NCI-H2196 (cell line): ENCODE measurements at regions not wholly inside any gene's neighbourhood (a gene's known extent, or its start where the extent isn't known, plus 50 kb on each side); places are given as distances from the start of the nearest gene placed in this dataset.

ENCODE experiments used
- DNase-seq: peaks from one replicate; lab custom pipeline; 2025; ENCODE audit not compliant: unreplicated experiment; lab: John Stamatoyannopoulos, UW

DNA sequence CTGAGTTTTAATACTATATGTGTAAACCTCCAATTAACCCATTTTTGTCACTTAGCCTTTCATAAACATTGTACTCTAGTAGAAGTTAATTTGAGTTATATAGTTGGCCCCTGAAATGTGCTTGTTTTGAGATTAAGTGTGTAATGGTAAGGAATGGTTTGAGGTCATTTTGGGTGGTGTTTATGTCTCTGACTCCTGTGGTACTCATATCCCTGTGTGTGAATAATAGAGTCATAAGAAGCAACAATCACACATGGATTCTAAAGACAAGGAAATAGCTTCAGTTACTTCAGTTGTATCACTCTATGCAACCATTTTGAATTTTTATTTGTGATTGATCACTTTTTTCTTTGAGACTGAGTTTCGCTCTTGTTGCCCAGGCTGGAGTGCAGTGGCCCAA lies 408.5 kb downstream of the MFSD1 start:
- DNase-seq: no peak

DNA sequence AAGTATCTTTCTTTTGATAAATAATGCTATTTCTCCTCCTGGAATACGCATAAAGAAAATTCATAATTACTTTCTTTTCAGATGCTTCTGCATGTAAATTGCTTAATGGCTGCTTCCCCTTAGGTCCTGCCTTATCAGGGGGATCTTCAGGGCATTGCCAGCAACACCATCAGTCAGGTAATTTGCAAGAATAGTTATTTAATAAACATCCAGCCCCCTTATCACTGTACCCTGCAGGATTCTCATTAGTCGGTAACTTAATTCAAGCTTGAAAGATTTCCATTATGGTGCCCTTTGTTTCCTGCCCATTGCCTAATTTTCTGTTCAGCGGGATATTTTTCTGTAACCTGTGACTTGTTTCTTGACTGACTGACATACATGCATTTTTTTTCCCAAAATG lies 414.5 kb downstream of the MFSD1 start:
- DNase-seq: no peak

DNA sequence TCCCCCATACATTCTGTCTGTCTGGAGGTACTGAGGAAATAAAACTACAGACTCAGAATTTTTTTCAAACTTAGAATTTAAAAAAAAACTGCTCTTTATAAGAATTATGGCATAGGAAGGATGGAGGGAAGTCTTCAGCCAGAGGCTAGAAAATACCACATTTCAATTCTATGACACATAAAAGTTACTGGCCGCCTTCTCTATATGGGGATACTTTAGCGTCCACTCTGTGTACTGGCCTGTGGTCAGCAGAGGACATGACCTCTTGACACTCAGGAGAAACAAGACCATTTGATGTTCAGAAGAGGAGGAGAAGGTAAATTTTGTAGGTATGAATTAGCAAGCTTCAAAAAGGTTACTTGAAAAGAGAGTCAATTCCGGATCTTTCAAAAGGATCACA lies 417.4 kb downstream of the MFSD1 start:
- DNase-seq: no peak

DNA sequence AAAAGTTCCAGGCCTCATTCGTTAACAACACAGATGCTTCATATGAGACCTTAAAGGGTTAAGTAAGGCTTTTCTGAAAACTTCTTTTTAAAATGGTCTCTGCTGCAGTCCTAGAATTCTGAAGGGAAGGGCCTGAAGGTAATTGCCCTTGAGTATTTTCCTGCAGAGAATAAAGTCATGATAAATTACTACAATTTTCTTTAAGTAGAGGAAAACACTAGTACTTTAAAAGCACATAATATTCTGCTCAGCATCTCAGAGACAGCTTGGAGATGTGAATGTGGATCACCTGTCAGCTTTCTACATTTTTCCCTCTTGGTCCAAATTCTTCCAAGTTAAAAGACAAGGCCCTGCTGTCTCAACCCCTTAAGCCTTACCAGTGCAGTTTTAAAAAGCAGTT lies 419.5 kb downstream of the MFSD1 start:
- DNase-seq: no peak

DNA sequence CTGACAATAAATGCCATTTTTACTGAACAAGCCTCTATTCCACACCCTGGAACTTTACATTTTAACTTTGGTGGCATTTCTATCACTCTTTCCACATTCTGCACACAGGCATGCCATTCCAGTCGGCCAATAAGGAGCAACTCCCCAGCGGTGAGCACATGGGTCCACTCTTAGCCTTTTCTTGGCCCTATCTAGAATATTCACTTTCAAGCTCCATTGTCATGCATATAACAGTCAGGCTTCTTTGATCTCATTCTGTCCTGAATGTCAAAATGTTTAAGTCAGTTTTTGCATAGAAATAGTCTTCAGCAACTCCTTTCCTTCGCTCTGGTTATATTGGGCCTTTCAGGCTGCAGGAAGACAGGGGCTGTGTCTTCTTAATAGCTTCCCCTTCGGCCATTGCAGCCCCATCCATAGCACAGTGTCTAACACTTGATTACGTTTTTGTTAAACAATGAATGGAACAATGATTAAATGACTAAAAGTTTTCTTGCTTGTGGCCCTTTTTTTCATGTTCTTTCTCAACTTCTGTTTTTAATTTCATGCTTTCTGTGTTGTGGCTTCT lies 427.3 kb downstream of the MFSD1 start:
- DNase-seq: no peak

DNA sequence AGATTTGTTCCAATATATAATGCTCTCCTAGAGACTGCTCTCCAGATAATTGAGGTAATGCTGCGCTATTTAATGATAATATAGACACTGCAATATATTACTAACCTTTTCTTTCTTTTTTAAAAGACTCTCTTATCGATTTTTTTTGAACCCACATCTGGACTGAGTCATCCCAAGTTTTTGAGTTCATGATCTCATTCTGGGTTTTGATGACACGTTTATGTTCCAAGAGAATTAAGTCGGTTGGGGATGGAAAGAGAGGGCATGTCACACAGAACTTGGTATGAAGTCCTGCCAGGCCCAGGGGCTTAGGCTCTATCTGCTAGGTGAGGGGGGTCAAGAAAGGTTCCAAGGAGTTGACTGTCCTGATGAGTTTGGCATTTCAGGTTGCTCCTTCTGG lies 431.1 kb downstream of the MFSD1 start:
- DNase-seq: no peak

DNA sequence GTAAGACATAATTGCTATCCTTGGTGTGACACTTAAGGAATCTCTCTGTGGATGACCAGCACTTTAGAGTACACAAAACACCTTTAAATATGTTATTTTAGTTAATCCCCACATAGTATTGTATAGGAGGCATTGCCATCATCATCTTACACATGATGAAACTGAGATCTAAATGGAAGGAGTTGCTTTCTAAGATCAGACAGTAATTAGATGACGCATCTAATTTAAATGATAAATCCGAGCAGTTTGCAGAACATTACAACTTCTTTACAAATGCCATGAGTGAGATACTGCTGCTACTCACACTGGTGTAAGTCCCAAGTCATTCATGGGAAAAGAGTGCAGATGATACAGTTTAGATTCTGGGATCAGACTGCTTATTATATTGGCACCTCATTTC lies 431.9 kb downstream of the MFSD1 start:
- DNase-seq: no peak

DNA sequence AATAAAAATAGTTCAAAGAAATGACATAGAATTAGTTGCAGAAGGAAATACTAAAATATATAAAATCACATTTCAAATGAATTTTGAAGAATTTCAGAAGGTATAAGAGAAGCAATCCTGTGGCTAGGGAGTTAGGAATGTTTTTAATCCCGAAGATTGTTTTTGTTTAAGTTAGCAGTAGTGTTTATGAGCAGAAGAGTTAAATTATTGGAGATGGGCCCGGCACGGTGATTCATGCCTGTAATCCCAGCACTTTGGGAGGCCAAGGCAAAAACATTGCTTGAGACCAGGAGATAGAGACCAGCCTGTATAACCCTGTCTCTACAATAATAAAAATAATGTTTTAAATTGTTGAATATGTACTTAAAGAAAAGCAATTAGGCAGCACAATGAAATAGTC lies 432.5 kb downstream of the MFSD1 start:
- DNase-seq: no peak

DNA sequence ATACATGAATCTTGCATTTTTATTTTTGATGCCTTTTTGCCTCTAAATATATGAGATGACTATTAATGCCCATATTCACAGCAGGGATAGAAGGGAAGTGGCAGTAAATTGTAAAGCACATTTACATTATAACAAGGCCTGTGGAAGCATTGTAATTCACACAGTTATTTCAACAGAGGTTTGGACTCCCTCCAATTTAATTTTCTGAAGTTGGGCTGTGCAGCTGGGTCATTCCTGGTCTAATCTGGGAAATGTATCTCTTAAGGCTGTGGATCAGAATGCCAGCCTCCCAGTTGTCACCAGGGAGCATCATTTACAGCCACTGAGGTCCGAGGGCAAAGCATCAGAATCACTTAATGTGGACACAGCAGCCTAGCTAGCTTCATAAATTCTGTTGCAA lies 434.5 kb downstream of the MFSD1 start:
- no peak for DNase-seq

DNA sequence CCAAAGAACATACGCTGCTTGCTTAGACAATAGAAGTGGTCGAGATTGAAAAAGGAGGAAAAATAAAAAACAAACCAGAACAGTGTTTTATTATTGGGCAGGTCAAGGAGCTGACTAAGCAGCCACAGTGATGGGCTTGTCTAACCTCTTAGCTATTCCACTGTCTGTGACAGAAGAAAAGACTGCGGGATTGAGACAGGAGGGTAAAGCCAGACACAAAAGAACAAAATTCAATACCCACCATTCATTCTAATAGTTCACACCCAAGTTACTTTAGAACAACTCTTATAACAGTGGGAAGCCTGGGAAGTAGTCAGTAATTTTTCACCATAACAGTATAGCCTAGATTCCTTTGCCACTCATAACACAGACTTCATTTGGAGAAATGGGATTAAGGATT lies 435.4 kb downstream of the MFSD1 start:
- no peak for DNase-seq

DNA sequence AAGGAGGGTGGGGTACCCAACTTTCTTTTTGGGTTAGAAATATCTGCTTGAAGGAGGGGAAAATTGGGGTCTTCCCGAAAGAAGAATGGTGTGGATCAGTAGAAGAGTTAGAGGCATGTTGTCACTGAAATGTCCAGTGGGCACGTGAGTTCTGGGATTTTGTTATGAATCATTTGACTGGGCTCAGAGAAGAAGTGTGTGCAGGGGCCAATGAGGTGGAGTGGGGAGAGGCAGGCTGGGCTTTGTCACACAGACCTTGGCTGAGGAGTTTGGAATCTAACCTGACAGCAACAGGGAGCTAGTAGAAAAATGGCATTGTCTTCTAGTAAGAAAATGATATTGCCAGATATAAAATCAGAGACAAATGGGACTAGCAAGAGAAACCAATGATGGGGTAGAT lies 436.8 kb downstream of the MFSD1 start:
- no peak for DNase-seq

DNA sequence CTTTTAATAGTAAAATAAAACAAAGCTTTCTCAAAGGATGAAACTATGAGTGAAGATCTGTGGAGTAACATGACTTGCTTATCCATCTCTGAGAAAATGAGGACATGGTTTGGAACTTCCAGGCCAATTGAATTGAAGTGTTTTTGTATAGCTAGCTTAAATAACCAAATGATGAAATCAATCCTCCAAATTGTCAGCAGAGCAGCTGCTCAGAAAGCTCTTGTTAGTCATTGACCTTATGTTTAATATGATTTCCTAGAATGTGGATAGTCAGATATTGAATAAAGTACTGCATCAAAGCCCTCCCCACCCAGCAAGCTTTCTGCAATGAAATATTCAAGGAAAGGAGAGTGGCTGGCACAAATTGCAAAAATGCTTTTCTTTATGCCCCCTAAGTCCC lies 437.2 kb downstream of the MFSD1 start:
- no peak for DNase-seq

DNA sequence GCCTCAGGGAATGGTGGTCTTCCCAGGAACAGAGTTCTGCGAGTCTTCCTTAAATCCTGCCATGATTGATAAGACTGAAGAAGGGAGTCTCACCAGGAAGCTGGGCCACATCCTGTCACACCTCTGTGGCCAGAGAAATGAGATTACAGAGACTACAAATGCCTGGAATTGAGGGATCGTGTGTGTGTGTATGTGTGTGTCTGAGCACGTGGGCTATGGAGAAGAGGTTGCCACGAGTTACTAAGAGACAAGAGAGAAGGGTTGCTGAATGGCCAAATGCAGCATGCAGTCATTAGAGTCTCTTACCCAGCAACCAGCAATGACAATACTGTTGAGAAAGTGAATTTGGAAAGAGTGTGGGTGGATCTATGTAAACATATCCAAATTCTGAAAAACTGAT lies 443.1 kb downstream of the MFSD1 start:
- DNase-seq: no peak

DNA sequence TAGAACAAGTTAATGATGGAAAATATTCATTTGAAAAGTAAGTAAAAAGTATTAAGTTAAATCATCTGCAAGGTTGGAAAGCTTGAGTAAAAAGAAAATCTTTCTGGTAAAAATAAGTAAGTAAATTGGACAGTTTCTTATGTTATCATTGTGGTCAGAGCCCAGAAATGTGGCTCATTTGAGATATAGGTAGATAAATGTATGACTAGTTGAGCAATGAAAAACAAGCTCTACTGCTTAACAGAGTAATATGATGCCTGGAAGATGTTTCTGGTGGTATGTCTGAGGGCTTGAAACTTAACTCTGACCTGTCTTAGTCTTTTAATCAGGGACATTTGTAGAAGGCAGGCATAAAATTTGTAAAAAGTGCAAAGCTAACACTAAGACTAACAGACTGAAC lies 444.0 kb downstream of the MFSD1 start:
- DNase-seq: no peak

DNA sequence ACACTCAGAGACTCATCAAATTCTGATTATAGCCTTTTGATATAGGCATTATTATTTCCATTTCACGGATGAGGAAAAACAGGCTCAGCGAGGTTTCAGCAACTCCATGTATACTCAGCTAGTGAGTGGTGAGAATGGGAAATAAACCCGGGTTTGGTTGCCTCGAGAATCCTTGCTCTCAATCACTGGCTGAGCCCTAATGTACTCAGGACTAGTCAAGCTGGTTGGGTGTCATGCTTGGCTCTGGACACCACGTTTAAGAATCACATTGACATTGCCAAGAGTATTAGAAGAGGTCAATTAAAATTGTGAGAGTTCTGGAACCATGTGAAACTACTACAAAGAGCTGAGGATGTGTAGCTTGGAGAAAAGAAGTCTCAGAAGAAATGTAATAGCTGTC lies 444.5 kb downstream of the MFSD1 start:
- no peak for DNase-seq

DNA sequence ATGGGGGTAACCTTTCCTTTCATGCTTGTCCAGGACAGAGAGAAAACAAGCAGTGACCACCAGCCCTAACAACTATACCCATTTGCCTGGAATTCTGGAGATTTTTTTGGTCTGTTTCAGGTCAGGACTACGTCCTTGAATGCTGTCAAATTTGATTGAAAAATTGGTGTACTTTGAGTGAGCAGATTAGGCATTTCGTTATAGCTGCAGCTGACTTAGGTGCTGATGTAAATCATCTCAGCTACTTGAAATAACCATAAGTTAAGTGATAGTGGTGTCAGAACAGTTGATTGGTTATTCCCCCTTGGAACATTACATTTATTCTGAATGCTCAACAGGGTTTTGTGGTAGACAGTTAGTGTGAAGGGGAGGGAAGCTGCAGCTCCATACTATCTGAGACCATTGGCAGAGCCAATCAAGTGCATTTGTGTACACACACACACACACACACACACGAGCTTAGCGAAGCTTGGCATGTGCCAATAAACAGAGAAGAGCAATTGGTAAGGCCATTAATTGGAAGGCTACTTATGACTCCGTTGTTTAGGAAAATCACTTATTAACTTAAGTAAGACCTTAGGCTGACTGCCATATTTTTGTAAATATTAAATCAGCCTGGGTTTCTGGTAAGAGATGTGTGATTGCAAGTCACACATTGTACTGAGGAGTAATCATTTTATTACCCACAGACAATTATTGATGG lies 447.8 kb downstream of the MFSD1 start:
- no peak for DNase-seq

DNA sequence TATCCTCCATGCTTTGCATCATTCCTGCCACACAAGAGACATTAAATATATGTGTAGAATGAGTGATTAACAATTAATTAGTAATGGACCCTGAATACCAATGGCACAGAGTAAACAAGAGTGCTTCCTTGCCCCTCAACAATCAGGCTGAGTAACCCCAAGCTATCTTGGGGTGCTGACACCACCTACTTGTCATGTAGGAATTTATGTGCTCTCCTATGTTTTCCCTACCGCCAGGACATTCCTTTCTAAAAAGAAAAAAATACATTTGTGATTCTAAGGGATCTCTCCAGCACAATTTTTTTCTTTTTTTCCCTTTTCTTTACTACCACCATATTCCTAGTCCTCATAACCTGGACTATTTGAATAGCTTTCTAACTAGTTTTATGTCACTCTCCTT lies 449.1 kb downstream of the MFSD1 start:
- DNase-seq: no peak

DNA sequence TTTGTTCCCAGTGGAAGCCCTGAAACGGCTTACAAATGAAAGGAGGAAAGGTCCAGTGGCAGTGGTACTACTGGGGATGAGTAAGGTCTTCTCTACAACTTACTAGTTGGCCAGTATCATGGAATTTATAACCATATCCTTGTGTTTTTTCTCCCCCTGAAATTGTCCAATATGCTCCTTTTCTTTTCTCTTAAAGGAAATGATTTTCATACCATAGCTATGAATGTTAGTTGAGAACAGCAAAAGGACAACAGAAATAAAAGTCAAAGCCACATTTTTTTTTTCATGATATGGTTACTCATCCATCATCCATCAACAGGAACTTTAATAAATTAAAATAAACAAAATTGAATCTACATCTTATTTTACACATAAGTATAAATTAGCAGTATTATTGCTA lies 450.4 kb downstream of the MFSD1 start:
- DNase-seq: no peak

DNA sequence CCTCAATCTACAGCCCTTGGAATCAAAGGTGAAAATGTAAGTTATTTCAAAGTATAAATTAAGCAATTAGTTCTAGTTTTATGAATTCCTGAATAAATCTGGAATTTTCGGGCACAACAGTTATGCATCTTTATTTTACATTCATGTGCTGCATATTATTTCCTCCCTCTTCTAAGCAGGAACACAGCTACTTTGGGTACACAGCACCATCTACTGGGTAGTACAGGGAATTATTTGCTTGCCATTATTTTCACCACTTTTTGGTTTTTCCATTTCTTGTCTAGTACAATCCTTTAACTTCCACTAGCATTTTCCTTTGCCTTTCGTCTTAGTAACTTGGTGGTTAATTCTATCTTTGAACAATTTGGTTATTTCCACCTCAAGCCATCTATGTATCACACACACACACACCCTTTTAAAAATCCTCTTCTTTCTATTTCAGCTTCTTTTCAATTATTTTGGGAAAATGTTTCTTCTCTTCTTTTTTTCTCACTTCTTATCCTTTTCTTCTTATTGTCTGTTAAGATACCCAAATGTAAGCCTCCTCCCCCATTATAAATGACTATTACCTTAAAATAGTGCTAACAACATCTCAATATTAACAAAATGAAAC lies 451.0 kb downstream of the MFSD1 start:
- peak; percentile 29 for DNase-seq

DNA sequence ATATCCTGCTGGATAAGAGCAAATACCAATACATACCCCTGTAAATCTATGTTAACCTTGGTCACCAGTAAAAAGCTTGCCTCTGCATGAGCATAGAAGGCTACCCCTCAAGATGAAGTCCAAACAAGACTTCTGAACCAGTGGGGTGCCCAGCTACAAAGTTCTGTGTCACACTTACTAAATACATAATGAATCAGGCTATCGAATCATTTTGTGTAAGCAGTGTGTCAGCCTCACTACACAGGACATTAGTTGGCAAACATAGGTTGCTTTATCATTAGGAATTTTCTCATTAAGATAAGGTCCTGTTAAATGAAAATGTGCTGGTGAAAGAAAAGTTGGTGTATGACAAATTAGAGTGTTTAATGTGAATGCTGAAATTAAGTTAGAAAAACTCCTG lies 452.0 kb downstream of the MFSD1 start:
- no peak for DNase-seq

DNA sequence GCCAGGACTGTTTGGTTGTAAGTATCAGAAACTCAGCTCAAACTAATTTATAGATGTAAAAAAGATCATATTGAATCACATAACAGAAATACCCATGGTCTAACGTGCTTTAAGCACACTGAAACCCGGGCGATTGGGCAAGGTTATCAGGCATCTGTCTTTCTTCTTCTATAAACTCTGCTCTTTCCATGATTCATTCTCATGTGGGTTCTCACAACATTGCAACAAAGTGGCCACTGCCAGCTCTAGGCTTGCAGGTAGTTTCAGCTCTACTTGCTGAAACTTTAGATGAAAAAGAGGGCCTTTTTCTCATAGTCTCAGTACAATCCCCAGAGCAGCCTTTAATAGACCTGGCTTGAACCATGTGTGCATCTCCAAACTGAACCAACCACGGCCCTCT lies 456.1 kb downstream of the MFSD1 start:
- no peak for DNase-seq

DNA sequence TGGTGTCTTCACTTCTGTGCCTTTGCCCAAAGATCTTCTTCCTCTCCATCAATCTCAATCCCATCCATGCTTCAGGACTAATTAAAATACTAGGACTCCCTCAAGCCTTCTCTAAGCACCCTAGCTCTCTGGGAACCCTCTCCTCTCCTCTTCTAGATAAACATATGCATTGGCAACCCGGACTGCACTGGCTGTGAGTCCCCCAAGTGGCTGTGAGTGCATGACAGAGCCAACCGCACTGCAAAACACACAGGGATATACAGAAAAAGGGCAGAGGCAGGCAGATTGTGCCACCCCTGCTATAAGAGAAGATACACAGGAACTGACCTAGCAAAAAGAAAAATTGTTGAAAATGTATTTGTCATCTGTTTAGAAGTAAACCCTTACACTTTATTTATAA lies 457.1 kb downstream of the MFSD1 start:
- DNase-seq: no peak
